ENCODE measurements at regions not wholly inside any gene's neighbourhood (a gene's known extent, or its start where the extent isn't known, plus 50 kb on each side); places are given as distances from the start of the nearest gene placed in this dataset.

DNA sequence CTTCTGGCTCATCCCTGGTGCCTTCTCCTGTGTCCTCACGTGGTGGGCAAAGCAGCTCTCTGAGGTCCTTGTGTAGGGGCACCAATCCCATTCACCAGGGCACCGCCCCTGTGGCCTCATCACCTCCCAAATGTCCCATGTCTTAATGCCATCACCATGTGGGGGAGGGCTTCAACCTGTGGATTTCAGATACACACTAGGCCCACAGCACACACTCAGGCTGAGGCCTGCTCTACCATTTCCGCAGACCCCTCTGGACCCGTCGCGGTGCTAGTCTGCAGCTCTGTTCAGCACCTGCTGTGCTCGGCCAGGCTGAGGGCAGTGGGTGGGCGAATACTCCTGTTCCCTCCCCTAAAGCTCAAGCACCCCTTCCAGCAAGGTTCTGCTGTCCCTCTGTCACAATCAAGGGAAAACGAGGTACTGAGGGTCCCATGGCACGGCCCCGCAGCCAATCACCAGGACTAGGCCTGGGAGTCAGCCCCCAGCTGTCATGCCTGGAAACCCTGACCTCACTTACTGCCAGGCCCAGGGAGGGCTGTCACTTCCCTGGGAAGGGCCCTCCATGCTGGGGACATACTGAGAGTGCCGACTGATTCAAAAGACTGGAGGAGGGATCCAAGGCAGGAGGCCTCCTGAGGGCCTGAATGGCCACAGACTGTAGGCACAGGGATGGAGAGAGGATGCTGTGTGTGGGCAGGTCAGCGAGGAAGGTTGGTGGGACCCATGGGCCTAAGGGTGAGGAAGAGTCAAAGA, 123.8 kb upstream of the RET start:
- DNase-seq, result no peak

DNA sequence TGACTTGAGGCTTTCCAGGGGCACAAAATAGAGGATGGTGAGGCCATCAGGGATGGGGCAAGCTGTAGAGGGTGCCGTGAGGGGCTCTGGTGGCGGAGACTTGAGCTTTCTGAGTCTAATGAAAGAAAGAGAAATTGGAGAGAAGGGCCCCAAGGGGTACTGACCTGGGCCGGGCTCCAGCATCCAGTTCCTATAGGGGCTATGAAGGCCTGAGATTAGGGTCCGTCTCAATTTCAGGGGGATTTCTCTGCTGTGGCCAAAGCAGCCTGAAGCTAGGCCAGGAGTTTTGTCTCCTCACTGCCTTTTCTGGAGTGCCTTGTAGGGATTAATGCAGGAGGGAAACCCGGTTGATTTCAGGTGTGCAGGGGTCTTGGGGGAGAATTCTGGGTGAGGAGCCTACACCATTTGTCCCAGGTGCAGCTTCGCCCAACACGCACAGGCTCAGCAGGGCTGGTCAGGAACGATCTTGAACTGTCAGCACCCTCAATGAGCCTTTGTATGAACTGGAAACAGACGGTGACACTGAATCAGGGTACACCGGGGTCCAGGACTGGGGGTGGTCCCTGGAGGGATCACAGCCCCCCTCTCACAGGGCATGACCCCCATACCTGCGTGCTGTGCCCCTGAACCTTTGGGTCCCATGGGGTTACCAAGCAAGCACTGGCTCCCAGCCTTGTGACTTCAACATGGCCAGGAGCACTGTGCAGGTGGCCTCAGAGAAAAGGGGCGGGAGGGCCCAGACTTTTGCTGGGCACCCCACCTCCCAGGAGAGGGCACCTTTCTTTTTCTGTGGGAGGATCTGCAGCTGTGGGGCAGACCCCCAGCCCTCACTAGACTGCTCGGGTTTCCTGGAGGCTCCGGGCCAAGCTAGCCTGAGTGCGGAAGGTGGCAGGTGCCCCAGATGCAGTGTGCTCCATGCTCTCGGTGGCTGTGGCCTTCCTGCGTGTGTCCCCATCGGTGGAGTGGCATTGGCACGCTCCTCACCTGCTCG, 122.9 kb upstream of the RET start:
- DNase-seq, result no peak

DNA sequence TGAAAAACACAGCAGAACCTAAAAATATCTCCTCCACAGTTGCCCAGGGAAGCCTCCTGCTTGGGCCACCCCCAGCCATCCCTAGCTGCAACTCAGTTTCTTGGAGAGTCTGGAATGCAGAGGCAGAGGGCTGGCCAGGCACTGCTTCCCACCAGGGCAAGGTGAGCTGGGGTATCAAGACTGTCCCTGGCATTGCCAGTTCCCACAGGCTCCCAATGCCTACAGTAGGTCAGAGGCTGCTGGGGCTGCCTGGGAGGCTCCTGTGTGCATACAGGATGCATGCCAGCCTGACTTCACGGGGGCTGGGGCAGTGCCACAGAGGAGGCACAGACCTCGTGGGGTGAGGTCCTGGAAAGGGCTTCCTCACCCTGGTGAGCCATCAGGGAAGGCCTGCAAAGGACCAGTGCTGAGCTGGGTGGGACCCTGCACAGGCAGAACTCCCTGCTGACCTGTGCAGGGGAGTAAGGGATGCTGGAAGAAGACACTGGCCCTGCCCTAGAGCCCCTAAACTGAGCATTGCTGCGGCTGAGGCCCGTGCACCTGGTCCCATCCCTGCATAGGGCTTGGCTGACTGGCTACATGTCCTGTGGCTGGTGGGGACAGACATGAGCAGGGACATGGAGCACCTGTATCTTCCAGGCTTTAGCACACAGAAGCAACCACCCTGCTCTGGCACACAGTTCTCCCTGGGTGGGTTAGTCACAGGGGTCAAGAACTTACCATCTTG, 121.9 kb upstream of the RET start:
- no peak for DNase-seq

DNA sequence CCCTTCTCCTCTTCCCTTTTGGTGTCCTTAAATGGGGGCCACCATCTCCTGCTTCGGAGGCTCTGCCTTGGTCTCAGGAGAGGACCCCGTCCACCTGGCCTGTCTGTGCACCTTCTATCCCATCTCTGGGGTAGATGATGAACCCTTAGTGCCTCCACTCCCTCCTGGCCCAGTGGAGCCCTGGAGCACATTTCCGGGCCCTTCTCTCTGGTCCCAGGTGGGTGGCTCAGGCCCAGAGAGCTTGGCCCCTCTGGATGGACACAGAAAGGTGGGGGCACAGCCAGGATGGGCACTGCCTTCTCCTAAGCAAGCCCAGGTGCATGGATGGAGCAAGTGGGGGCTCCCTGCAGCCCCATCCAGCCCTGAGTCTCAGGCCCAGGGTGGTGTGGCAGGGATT, 121.4 kb upstream of the RET start:
- DNase-seq, result no peak

DNA sequence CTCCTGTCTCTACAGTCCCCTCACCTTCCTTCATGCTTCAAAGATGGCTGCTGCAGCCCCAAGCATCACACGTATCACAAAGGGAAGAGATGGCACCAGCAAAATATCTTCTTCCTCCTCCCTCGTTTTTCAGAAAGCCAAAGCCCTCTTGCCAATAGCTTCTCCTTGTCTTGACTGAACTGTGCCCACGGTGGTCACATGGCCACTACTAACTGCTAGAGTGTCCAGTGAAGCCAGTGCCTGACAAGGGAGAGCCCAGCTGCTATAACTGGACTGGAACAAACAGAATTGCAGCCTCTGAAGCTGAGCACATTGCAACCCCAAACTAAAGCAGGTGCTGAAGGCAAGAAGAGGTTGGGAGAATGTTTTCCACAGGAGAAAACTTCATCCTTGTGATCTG, 120.8 kb upstream of the RET start:
- DNase-seq, result no peak

DNA sequence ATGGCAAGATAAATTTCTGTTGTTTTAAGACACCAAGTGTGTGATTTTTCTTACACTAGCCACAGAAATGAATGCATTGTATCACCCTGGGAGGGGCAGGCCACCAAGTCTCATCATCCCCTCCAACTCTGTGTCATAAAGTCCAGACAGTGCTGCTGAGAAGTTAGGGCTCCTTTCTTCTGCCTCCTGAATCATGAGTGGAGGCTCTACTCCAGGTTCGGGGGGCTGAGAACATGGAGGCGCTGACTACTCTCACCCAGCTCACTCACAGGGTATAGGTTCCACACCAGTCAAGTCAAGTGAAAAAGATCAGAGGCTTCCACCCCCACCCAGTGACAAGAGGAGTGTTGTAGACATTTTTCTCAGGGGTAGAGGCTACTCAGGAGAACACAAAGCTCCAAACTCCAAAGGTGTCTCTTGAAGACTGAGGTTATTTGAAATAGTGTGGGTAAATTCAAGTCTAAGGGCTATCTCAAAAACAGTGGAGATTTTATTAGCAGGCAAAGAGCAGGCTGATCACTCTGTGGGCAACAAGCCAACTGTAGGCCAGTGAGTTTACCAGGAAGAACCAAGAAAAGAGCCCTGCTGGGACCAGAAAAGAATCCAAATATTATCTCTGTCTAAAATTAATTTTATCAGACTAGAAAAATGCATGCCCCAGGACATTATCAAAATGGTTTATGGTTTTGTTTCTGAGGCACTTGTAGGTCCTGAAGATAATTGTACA, 118.6 kb upstream of the RET start:
- no peak for DNase-seq

GRCh38 chr10:42959833-42960232, 117.0 kb upstream of the RET start:
- no peak for DNase-seq

GRCh38 chr10:42960491-42960990, 116.3 kb upstream of the RET start:
- DNase-seq, result no peak

- no peak for DNase-seq
These were observed 115.7 kb upstream of the RET start for GRCh38 chr10:42960991-42961795.

- DNase-seq, result no peak
These were observed 115.1 kb upstream of the RET start for GRCh38 chr10:42961796-42962109.

GRCh38 chr10:42962110-42962901, 114.6 kb upstream of the RET start:
- no peak for DNase-seq

GRCh38 chr10:42962902-42963231, 114.0 kb upstream of the RET start:
- DNase-seq, result no peak

GRCh38 chr10:42963312-42963711, 113.6 kb upstream of the RET start:
- DNase-seq, result no peak

- DNase-seq, result no peak
These were observed 107.7 kb upstream of the RET start for GRCh38 chr10:42969147-42969546.

DNA sequence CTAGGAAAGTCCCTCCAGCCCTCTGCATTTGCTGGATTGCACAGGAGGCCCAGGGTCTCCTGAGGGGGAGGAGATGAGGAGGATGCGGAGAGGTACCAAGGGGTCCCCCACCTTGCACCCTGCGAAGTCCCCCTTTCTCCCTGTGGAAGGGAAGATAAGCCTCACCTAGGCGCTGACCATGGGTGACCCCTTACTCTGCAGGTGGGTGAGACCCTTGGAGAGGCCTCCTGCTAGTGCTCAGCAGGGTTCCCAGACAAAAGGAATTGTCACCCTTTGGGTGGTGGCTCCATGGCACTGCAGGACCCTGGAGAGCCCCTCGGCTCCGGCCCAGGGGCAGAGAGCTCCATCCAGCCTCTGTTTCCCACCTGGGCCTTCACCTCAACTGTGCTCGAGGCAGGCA, 107.0 kb upstream of the RET start:
- DNase-seq, result no peak

DNA sequence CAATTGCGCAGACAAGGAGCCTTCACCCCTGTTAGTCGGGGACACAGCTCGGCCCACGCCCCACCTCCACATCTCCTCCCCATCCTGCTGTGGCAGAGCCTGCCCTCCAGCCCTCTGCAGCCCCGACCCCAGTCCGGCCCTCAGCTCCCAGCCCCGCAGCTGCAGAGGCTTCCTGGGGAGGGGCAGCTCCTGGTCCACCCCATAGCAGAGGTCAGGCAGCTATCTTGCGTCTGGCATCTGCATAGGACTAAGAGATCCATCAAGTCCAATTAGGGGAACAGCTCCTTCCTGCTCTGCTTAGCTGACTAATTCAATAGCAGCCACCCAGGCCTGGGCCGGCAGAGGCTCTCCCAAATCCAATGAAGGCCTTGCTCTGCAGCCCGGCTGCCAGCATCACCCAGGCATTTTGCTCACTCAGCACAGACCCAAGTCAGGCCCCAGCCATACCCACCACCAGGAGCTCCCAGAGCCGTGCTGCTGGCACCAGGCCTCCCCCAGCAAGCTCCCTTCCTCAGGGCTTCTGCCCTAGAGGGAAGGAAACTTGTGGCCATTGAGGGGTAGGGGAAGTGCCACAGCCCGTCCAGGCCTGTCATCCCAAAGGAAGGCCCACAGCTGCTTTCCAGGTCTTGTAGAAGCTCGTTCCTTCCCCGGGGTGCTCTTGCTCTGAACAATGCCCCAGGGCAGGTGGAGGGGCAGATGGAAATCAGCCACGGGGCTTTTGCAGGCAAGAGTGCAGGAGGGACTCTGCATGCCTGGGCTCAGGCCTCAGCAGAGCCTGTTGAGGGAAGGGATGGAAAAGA, 106.2 kb upstream of the RET start:
- DNase-seq, result no peak

DNA sequence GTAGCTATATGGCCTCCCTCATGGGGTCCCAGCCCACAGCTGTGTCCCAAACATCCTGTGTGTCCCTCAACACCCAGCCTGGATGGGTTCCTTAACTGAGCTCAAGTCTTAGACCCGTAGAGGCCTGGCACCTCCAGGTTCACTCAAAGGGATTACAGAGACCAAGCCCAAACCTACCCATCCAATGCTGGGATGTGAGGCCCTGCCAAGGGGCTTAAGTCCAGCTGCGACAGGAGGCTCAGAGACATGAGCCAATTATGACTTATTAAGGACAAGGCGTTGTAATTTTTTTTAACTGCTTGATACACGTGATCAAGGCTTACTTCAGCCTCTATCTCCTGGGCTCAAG, 105.6 kb upstream of the RET start:
- no peak for DNase-seq

DNA sequence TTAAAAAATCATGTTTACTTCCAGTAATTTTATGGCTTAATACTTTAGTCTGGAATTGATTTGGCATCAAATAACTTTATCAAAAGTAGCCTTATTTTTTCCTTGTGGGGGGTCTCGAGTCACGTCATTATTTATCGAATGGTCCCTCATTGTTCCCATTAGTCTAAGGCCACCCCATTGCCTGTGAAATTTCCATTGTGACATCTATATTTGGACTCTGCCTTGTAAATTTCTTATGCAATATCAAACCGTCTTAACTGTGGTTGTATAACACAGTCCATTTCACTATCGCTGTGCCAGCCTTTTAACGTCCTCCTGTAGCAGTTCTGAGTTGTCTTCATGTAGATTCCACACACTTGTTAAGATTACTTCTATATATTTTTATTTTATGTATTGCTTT, 103.9 kb upstream of the RET start:
- no peak for DNase-seq

DNA sequence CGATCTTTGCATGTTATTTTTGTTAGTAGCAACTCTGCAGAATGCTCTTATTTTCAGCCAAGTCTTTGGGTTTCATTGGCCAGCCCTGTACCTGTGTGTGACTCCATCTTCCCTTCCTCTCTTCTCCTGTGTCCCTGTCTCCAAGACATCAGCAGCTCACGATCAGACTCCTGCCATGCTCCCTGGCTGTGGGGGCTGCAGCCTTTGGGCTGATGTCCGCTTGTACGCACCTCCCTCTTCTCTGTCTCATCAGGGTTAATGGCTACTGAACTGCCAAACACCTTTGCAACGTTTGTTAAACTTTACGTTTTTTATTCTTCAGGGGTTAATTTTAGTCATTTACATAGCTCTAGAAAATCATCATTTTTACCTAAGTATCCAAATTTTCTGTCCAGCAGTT, 103.5 kb upstream of the RET start:
- DNase-seq, result no peak

Data from NCI-H1436 (cell line).